HG03135 (cell line): ENCODE measurements at regions not wholly inside any gene's neighbourhood (a gene's known extent, or its start where the extent isn't known, plus 50 kb on each side); places are given as distances from the start of the nearest gene placed in this dataset.
"Not testable (repeated sequence)": the region's sequence is repeated elsewhere in the genome, so short reads cannot be mapped to it uniquely, and the experiment has no call there.

Source experiments
- ATAC-seq: cut with Tn5 transposase; IDR thresholded peaks from one replicate; pipeline ENCODE4 v1.9.1; 2021; ENCODE audit warnings: mild to moderate bottlenecking, moderate library complexity; ENCODE audit not compliant: unreplicated experiment

- no peak for ATAC-seq
These were observed 148.5 kb downstream of the TXNL1 start for GRCh38 chr18:56489893-56490292.

- no peak for ATAC-seq
These were observed 149.7 kb downstream of the TXNL1 start for GRCh38 chr18:56488739-56489138.

GRCh38 chr18:56487801-56488200 lies 150.6 kb downstream of the TXNL1 start:
- ATAC-seq: no peak

GRCh38 chr18:56483386-56483785 lies 155.0 kb downstream of the TXNL1 start:
- no peak for ATAC-seq

GRCh38 chr18:56482813-56483212 lies 155.6 kb downstream of the TXNL1 start:
- ATAC-seq: not testable (repeated sequence)

- no peak for ATAC-seq
These were observed 156.6 kb downstream of the TXNL1 start for GRCh38 chr18:56481751-56482150.

- no peak for ATAC-seq
These were observed 158.6 kb downstream of the TXNL1 start for GRCh38 chr18:56479841-56480240.

- no peak for ATAC-seq
These were observed 163.1 kb downstream of the TXNL1 start for GRCh38 chr18:56475250-56475649.

GRCh38 chr18:56473400-56474024 lies 164.9 kb downstream of the TXNL1 start:
- no peak for ATAC-seq

- no peak for ATAC-seq
These were observed 167.7 kb downstream of the TXNL1 start for GRCh38 chr18:56470406-56471351.

GRCh38 chr18:56469582-56469981 lies 168.8 kb downstream of the TXNL1 start:
- ATAC-seq: no peak

GRCh38 chr18:56468396-56468795 lies 170.0 kb downstream of the TXNL1 start:
- ATAC-seq: no peak

GRCh38 chr18:56462276-56462675 lies 176.1 kb downstream of the TXNL1 start:
- no peak for ATAC-seq

- ATAC-seq: no peak
These were observed 177.2 kb downstream of the TXNL1 start for GRCh38 chr18:56461151-56461550.

- ATAC-seq: no peak
These were observed 177.8 kb downstream of the TXNL1 start for GRCh38 chr18:56460581-56460980.

GRCh38 chr18:56458770-56459712 lies 179.4 kb downstream of the TXNL1 start:
- ATAC-seq: no peak

- ATAC-seq: no peak
These were observed 182.5 kb downstream of the TXNL1 start for GRCh38 chr18:56455874-56456273.

GRCh38 chr18:56455141-56455540 lies 183.3 kb downstream of the TXNL1 start:
- no peak for ATAC-seq

- ATAC-seq: no peak
These were observed 184.8 kb downstream of the TXNL1 start for GRCh38 chr18:56453631-56454030.

GRCh38 chr18:56451188-56451587 lies 187.2 kb downstream of the TXNL1 start:
- ATAC-seq: no peak

- ATAC-seq: no peak
These were observed 189.6 kb downstream of the TXNL1 start for GRCh38 chr18:56448751-56449150.
